ENCODE measurements at regions not wholly inside any gene's neighbourhood (a gene's known extent, or its start where the extent isn't known, plus 50 kb on each side); places are given as distances from the start of the nearest gene placed in this dataset.
"Not testable (repeated sequence)": the region's sequence is repeated elsewhere in the genome, so short reads cannot be mapped to it uniquely, and the experiment has no call there.

DNA sequence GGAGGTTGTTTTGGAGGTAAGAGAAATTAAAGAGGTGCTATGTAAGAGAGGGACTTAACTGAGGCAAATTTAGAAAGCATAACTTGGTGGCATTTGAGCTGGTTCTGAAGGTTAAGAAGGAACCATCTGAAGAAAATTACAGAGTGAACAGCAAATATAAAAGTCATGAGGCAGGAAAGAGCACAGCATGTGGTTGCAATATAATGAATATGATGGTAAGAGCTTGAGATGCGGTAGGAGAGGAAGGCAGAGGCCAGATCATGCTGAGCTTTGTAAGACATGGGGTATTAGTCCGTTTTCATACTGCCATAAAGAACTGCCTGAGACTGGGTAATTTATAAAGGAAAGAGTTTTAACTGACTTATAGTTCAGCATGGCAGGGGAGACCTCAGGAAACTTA lies 279.1 kb downstream of the UTRN start:
- no TSS peak for BruUV-seq (replicated peaks)
- DNase-seq: no peak
- no peak overlapping the region for H3K27ac Mint-ChIP-seq (ENCODE audit: unreplicated experiment)
- H3K36me3 Mint-ChIP-seq (ENCODE audit: insufficient read depth, unreplicated experiment): no peaks in the 10 kb centered on the region
- peaks cover 9% of the 10 kb centered on the region for H3K4me1 Mint-ChIP-seq (ENCODE audit: low read depth, unreplicated experiment)
- H3K9me3 Mint-ChIP-seq (ENCODE audit: low read depth, unreplicated experiment): no peaks in the 10 kb centered on the region
- H3K27me3 Mint-ChIP-seq (ENCODE audit: unreplicated experiment): no peaks in the 10 kb centered on the region
- intact Hi-C loops (cut with micrococcal nuclease; ENCODE audit: unreplicated experiment): no loop called here
- CTCF ChIA-PET: interaction anchor here (0.5 kb wide), 1 partner anchor 137 kb away, joined by 3 read pairs; no protein-coding TSS in a partner anchor
- TF ChIP-seq, protein P1, sequence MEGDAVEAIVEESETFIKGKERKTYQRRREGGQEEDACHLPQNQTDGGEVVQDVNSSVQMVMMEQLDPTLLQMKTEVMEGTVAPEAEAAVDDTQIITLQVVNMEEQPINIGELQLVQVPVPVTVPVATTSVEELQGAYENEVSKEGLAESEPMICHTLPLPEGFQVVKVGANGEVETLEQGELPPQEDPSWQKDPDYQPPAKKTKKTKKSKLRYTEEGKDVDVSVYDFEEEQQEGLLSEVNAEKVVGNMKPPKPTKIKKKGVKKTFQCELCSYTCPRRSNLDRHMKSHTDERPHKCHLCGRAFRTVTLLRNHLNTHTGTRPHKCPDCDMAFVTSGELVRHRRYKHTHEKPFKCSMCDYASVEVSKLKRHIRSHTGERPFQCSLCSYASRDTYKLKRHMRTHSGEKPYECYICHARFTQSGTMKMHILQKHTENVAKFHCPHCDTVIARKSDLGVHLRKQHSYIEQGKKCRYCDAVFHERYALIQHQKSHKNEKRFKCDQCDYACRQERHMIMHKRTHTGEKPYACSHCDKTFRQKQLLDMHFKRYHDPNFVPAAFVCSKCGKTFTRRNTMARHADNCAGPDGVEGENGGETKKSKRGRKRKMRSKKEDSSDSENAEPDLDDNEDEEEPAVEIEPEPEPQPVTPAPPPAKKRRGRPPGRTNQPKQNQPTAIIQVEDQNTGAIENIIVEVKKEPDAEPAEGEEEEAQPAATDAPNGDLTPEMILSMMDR (IDR thresholded peaks at IDR 0.05; ENCODE audit: unreplicated experiment): no peak
- no peak overlapping the region for H3K4me3 Mint-ChIP-seq (ENCODE audit: low read depth, unreplicated experiment)

DNA sequence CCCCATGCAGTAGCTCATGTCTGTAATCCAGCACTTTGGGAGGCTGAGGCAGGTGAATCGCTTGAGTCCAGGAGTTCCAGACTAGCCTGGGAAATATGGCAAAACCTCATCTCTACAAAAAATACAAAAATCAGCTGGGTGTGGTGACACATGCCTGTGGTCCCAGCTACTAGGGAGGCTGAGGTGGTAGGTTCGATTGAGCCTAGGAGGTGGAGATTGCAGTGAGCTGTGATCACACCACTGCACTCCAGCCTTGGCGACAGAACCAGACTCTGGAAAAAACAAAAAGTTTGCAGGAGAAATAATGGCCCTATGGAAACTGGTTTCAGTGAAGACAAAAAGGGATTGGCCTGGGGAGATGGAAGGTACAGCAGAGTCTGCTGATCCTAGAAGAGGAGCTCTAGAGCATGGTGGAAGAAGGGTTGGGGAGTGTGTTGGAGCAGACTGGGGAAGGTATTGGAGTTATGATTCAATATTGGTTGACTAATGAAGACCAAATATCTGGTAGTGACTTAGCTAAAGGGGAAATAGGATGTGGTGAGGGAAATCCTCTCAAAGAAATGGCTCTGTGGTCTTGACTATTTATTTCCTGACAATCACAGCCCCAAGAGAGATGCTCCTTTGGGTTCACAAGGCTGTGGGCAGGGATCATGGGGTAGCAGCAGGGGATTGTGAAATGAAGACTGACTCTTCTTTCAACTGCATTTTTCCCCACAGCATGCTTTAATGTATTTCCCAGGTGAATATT lies 281.9 kb downstream of the UTRN start:
- intact Hi-C loops (cut with micrococcal nuclease; ENCODE audit: unreplicated experiment): no loop called here
- no TSS peak for BruUV-seq (replicated peaks)
- CTCF ChIA-PET: no interaction called here

DNA sequence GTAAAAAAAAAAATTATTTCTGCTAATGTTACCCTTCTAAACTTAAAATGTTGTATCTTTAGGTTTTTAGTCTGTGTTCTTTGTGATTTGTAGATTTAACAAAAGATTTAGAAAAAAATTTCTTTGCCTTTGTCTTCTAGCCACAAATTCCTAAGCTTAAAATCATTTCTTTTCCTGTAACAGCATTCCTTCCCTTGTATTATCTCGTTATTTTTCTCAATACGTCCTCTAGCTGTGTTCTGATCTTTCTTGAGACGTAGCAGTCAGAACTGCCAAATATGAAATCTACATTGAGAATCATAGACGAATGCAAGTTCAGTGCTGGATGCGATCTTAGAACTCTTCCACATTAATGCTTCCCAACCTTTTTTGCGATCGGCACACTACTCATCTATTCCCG lies 283.1 kb downstream of the UTRN start:
- no peak overlapping the region for H3K27ac Mint-ChIP-seq (ENCODE audit: unreplicated experiment)
- intact Hi-C loops (cut with micrococcal nuclease; ENCODE audit: unreplicated experiment): no loop called here
- CTCF ChIA-PET: no interaction called here

More for the DNA sequence above, 281.9 kb downstream of the UTRN start:
- H3K9me3 Mint-ChIP-seq (ENCODE audit: low read depth, unreplicated experiment): no peaks in the 10 kb centered on the region
- DNase-seq: no peak
- H3K27ac Mint-ChIP-seq (ENCODE audit: unreplicated experiment): no peak overlapping the region
- no peak overlapping the region for H3K4me3 Mint-ChIP-seq (ENCODE audit: low read depth, unreplicated experiment)
- TF ChIP-seq, protein P1 (IDR thresholded peaks at IDR 0.05; ENCODE audit: unreplicated experiment): no peak
- no peaks in the 10 kb centered on the region for H3K4me1 Mint-ChIP-seq (ENCODE audit: low read depth, unreplicated experiment)
- no peaks in the 10 kb centered on the region for H3K27me3 Mint-ChIP-seq (ENCODE audit: unreplicated experiment)
- no peaks in the 10 kb centered on the region for H3K36me3 Mint-ChIP-seq (ENCODE audit: insufficient read depth, unreplicated experiment)

DNA sequence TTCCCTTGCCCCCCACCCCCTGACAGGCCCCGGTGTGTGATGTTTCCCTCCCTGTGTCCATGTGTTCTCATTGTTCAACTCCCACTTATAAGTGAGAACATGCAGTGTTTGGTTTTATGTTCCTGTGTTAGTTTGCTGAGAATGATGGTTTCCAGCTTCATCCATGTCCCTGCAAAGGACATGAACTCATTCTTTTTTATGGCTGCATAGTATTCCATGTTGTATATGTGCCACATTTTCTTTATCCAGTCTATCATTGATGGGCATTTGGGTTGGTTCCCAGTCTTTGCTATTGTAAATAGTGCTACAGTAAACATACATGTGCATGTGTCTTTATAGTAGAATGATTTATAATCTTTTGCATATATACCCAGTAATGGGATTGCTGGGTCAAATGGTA lies 287.4 kb downstream of the UTRN start:
- intact Hi-C loops (cut with micrococcal nuclease; ENCODE audit: unreplicated experiment): not testable (repeated sequence)

More for the DNA sequence above, 283.1 kb downstream of the UTRN start:
- TF ChIP-seq, protein P1 (IDR thresholded peaks at IDR 0.05; ENCODE audit: unreplicated experiment): no peak
- no peaks in the 10 kb centered on the region for H3K9me3 Mint-ChIP-seq (ENCODE audit: low read depth, unreplicated experiment)
- no peak for DNase-seq
- no peaks in the 10 kb centered on the region for H3K4me1 Mint-ChIP-seq (ENCODE audit: low read depth, unreplicated experiment)
- H3K27me3 Mint-ChIP-seq (ENCODE audit: unreplicated experiment): no peaks in the 10 kb centered on the region
- no peaks in the 10 kb centered on the region for H3K36me3 Mint-ChIP-seq (ENCODE audit: insufficient read depth, unreplicated experiment)
- no TSS peak for BruUV-seq (replicated peaks)
- no peak overlapping the region for H3K4me3 Mint-ChIP-seq (ENCODE audit: low read depth, unreplicated experiment)

DNA sequence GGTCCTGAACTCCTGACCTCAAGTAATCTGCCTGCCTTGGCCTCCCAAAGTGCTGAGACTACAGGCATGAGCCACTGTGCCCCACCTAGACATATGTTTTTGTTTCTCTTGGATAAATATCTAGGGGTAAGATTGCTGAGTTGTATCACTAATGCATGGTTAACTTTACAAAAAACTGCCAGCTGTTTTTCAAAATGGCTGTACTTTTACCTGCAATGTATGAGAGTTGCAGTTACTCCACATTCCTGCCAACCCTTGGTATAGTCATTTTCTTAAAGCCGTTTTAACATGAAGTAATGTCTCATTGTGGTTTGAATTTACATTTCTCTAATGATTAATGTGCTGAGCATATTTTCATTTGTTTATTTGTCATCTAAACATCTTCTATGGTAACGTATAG lies 289.7 kb downstream of the UTRN start:
- intact Hi-C loops (cut with micrococcal nuclease; ENCODE audit: unreplicated experiment): no loop called here
- CTCF ChIA-PET: no interaction called here
- Mint-ChIP-seq H3K27ac (ENCODE audit: unreplicated experiment) (no peak overlapping the region), H3K4me1 (ENCODE audit: low read depth, unreplicated experiment) (no peaks in the 10 kb centered on the region), H3K36me3 (ENCODE audit: insufficient read depth, unreplicated experiment) (peaks cover 5% of the 10 kb centered on the region), H3K27me3 (ENCODE audit: unreplicated experiment) (no peaks in the 10 kb centered on the region), H3K4me3 (ENCODE audit: low read depth, unreplicated experiment) (no peak overlapping the region), H3K9me3 (ENCODE audit: low read depth, unreplicated experiment) (no peaks in the 10 kb centered on the region)
- BruUV-seq (replicated peaks): no TSS peak
- TF ChIP-seq, protein P1 (IDR thresholded peaks at IDR 0.05; ENCODE audit: unreplicated experiment): no peak
- no peak for DNase-seq

More for the DNA sequence above, 287.4 kb downstream of the UTRN start:
- H3K27ac Mint-ChIP-seq (ENCODE audit: unreplicated experiment); CTCF ChIA-PET; H3K4me3 Mint-ChIP-seq (ENCODE audit: low read depth, unreplicated experiment); H3K9me3 Mint-ChIP-seq (ENCODE audit: low read depth, unreplicated experiment); BruUV-seq (replicated peaks); H3K4me1 Mint-ChIP-seq (ENCODE audit: low read depth, unreplicated experiment); H3K27me3 Mint-ChIP-seq (ENCODE audit: unreplicated experiment); DNase-seq; H3K36me3 Mint-ChIP-seq (ENCODE audit: insufficient read depth, unreplicated experiment): not testable (repeated sequence)
